ENCODE measurements at regions not wholly inside any gene's neighbourhood (a gene's known extent, or its start where the extent isn't known, plus 50 kb on each side); places are given as distances from the start of the nearest gene placed in this dataset.

GRCh38 chr2:60296219-60296955 is 257.1 kb downstream of the BCL11A start:
- H3K4me3 Mint-ChIP-seq: no peak overlapping the region
- intact Hi-C loops (cut with micrococcal nuclease): no loop called here
- no peak overlapping the region for H3K27ac Mint-ChIP-seq
- H3K4me1 Mint-ChIP-seq (ENCODE audit: low read depth): no peaks in the 10 kb centered on the region
- no peaks in the 10 kb centered on the region for H3K36me3 Mint-ChIP-seq
- H3K9me3 Mint-ChIP-seq: no peaks in the 10 kb centered on the region
- H3K27me3 Mint-ChIP-seq: peaks cover 2% of the 10 kb centered on the region
- ChIA-PET POLR2A (no interaction called here), CTCF (no interaction called here)
- DNase-seq: no peak

GRCh38 chr2:60295636-60295962 is 257.9 kb downstream of the BCL11A start:
- no peak overlapping the region for H3K4me3 Mint-ChIP-seq
- no peak for DNase-seq
- ChIA-PET POLR2A (no interaction called here), CTCF (no interaction called here)
- no peaks in the 10 kb centered on the region for H3K4me1 Mint-ChIP-seq (ENCODE audit: low read depth)
- H3K36me3 Mint-ChIP-seq: no peaks in the 10 kb centered on the region
- intact Hi-C loops (cut with micrococcal nuclease): no loop called here
- H3K9me3 Mint-ChIP-seq: no peaks in the 10 kb centered on the region
- H3K27ac Mint-ChIP-seq: no peak overlapping the region
- H3K27me3 Mint-ChIP-seq: peaks cover 2% of the 10 kb centered on the region

DNA sequence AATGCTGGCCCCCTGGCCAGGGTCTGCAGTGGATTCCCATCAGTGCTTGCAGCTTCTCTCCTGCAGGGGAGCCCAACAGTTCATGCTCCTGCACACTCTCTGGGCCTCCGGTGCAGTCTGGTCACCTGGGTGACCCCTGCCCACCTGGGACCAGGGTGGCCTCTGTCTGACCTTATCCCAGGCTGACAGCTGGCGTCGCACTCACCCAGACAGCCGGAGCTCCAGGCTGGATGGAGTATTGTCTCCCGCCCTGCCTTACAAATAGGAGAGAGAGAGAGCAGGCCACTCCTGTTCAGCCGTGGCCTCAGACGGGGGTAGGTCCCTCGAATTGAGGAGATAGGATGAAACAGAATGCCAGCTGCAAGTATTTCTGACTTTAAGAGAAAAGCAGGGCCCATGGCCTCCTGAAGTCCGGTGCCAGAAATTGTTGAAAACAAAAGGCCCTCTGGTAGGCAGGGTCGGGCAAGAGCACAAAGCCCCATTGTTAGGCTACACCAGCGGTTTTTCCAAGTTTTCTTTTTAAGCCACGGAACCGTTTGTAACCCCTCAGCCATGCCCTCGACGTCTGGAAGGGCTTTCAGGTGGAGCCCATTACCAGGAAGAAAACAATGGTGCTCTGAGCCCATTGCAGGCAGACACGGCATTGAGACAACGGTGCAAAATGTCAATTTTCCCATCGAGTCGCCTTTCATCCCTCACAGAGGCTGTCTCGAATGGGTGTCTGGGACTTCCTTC is 258.4 kb downstream of the BCL11A start:
- H3K4me1 Mint-ChIP-seq (ENCODE audit: low read depth): no peaks in the 10 kb centered on the region
- DNase-seq: no peak
- H3K27me3 Mint-ChIP-seq: peaks cover 2% of the 10 kb centered on the region
- H3K36me3 Mint-ChIP-seq: no peaks in the 10 kb centered on the region
- ChIA-PET POLR2A (no interaction called here), CTCF (no interaction called here)
- H3K27ac Mint-ChIP-seq: no peak overlapping the region
- intact Hi-C loops (cut with micrococcal nuclease): no loop called here
- no peaks in the 10 kb centered on the region for H3K9me3 Mint-ChIP-seq
- H3K4me3 Mint-ChIP-seq: no peak overlapping the region

- POLR2A ChIA-PET: no interaction called here
- peaks cover 2% of the 10 kb centered on the region for H3K27me3 Mint-ChIP-seq
- H3K9me3 Mint-ChIP-seq: no peaks in the 10 kb centered on the region
- CTCF ChIA-PET: no interaction called here
- intact Hi-C loops (cut with micrococcal nuclease): no loop called here
- no peak overlapping the region for H3K4me3 Mint-ChIP-seq
- H3K36me3 Mint-ChIP-seq: no peaks in the 10 kb centered on the region
- DNase-seq: no peak
- no peak overlapping the region for H3K27ac Mint-ChIP-seq
- H3K4me1 Mint-ChIP-seq (ENCODE audit: low read depth): no peaks in the 10 kb centered on the region
Measured at GRCh38 chr2:60292242-60292641, 261.2 kb downstream of the BCL11A start.

DNA sequence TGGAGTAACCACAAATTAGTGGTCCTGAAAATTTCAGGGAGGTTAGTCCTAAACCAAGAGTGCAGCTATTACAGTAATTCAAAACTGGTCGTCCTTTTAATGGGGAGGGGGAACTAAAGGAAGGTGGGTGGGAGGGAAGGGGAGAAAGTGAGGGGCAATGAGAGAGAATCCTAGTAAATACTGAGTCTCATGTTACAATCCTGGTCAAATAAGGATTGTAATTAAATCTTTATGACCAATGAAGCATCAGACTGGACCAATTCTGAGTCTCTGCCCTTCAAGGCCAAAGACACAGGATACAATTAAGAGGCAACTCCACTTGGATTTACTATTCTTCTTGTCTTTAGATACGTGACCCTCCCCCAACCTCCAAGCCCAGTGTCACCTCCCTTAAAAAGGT is 262.9 kb downstream of the BCL11A start:
- intact Hi-C loops (cut with micrococcal nuclease): no loop called here
- Mint-ChIP-seq H3K9me3 (no peaks in the 10 kb centered on the region), H3K4me3 (no peak overlapping the region), H3K27me3 (peaks cover 2% of the 10 kb centered on the region), H3K27ac (no peak overlapping the region), H3K4me1 (ENCODE audit: low read depth) (no peaks in the 10 kb centered on the region), H3K36me3 (no peaks in the 10 kb centered on the region)
- ChIA-PET CTCF (no interaction called here), POLR2A (no interaction called here)
- no peak for DNase-seq

GRCh38 chr2:60285626-60286316 is 267.7 kb downstream of the BCL11A start:
- ChIA-PET CTCF (no interaction called here), POLR2A (no interaction called here)
- Mint-ChIP-seq H3K4me1 (ENCODE audit: low read depth) (no peaks in the 10 kb centered on the region), H3K36me3 (no peaks in the 10 kb centered on the region), H3K9me3 (no peaks in the 10 kb centered on the region), H3K27ac (no peak overlapping the region), H3K27me3 (no peaks in the 10 kb centered on the region), H3K4me3 (no peak overlapping the region)
- DNase-seq: no peak
- intact Hi-C loops (cut with micrococcal nuclease): no loop called here

GRCh38 chr2:60283626-60284025 is 269.8 kb downstream of the BCL11A start:
- Mint-ChIP-seq H3K4me1 (ENCODE audit: low read depth) (no peaks in the 10 kb centered on the region), H3K27ac (no peak overlapping the region), H3K27me3 (no peaks in the 10 kb centered on the region), H3K36me3 (no peaks in the 10 kb centered on the region), H3K4me3 (no peak overlapping the region), H3K9me3 (no peaks in the 10 kb centered on the region)
- POLR2A ChIA-PET: no interaction called here
- CTCF ChIA-PET: no interaction called here
- no peak for DNase-seq
- intact Hi-C loops (cut with micrococcal nuclease): no loop called here

DNA sequence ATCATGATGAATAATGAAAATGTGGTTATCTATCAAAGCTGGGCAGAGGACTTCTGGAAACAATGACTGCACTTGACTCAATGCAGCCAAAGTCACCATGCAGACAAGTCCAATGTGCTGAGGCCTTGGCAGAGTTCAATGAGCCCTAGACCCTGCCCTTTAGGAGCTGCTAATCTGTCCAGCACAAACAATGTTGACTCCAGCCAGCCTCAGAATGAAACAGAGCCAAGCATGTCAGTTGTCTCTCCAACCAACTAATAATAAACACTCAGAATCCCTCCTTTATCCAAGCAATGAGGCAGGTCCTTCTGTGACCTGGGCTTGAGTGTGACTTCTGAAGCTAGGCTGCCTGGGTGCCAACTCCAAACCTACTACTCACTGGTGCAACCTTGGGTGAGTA is 270.6 kb downstream of the BCL11A start:
- no peak overlapping the region for H3K4me3 Mint-ChIP-seq
- POLR2A ChIA-PET: no interaction called here

GRCh38 chr2:60281730-60282129 is 271.7 kb downstream of the BCL11A start:
- Mint-ChIP-seq H3K4me3 (no peak overlapping the region), H3K36me3 (no peaks in the 10 kb centered on the region), H3K4me1 (ENCODE audit: low read depth) (no peaks in the 10 kb centered on the region), H3K9me3 (no peaks in the 10 kb centered on the region), H3K27me3 (peaks cover under 1% of the 10 kb centered on the region), H3K27ac (no peak overlapping the region)
- intact Hi-C loops (cut with micrococcal nuclease): no loop called here
- CTCF ChIA-PET: no interaction called here
- no peak for DNase-seq
- POLR2A ChIA-PET: no interaction called here

More for the DNA sequence above, 270.6 kb downstream of the BCL11A start:
- Mint-ChIP-seq H3K27me3 (no peaks in the 10 kb centered on the region), H3K9me3 (no peaks in the 10 kb centered on the region), H3K36me3 (no peaks in the 10 kb centered on the region), H3K4me1 (ENCODE audit: low read depth) (no peaks in the 10 kb centered on the region), H3K27ac (no peak overlapping the region)
- intact Hi-C loops (cut with micrococcal nuclease): no loop called here
- DNase-seq: no peak
- CTCF ChIA-PET: no interaction called here

DNA sequence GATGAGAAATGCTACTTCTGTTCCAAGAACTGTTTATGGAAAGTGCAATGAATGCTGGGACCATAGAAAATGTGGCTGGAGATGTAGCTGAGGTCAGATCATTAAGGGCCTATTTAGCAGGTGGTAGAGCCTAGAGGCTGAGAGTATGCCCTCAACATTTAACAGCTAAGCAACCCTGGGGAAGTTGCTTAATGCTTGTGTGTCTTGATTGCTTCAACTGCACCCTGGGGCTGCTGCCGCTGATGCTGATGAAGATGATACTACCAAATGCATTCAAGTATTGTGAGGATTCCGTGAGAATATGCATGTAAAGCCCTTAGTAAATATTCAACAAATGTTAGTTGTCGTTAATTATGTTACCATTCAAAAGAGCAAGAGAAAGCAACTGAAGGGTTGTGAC is 273.2 kb downstream of the BCL11A start:
- ChIA-PET CTCF (no interaction called here), POLR2A (no interaction called here)
- no peak overlapping the region for H3K27ac Mint-ChIP-seq
- no peaks in the 10 kb centered on the region for H3K4me1 Mint-ChIP-seq (ENCODE audit: low read depth)
- H3K36me3 Mint-ChIP-seq: no peaks in the 10 kb centered on the region
- intact Hi-C loops (cut with micrococcal nuclease): no loop called here
- H3K9me3 Mint-ChIP-seq: no peaks in the 10 kb centered on the region
- peaks cover 1% of the 10 kb centered on the region for H3K27me3 Mint-ChIP-seq
- no peak overlapping the region for H3K4me3 Mint-ChIP-seq
- no peak for DNase-seq

DNA sequence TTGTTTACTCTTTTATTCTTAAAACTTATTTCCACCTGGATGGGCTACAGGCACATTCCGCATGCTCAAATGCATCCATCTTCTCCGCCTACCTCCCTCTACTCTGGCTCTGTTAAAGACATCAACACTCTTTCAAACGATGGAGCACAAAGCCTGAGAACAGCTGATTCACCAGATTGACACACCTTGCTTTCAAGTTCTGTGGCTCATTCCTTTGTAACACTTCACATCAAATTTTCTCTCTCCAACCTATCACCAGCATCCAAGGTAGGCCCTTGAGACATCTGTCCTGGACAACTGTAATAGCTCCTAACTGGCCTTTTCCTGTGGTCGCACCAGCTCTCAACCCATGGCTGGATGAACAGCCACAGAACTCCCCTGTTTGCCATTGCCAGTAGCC is 274.5 kb downstream of the BCL11A start:
- no peaks in the 10 kb centered on the region for H3K4me1 Mint-ChIP-seq (ENCODE audit: low read depth)
- no peak for DNase-seq
- H3K36me3 Mint-ChIP-seq: no peaks in the 10 kb centered on the region
- no peak overlapping the region for H3K27ac Mint-ChIP-seq
- POLR2A ChIA-PET: no interaction called here
- CTCF ChIA-PET: no interaction called here
- H3K27me3 Mint-ChIP-seq: peaks cover 1% of the 10 kb centered on the region
- no peak overlapping the region for H3K4me3 Mint-ChIP-seq
- intact Hi-C loops (cut with micrococcal nuclease): no loop called here
- peaks cover 3% of the 10 kb centered on the region for H3K9me3 Mint-ChIP-seq

GRCh38 chr2:60275958-60276357 is 277.5 kb downstream of the BCL11A start:
- H3K9me3 Mint-ChIP-seq: peaks cover 3% of the 10 kb centered on the region
- H3K27ac Mint-ChIP-seq: no peak overlapping the region
- no peaks in the 10 kb centered on the region for H3K36me3 Mint-ChIP-seq
- ChIA-PET CTCF (no interaction called here), POLR2A (no interaction called here)
- intact Hi-C loops (cut with micrococcal nuclease): no loop called here
- DNase-seq: no peak
- H3K27me3 Mint-ChIP-seq: peaks cover 1% of the 10 kb centered on the region
- no peaks in the 10 kb centered on the region for H3K4me1 Mint-ChIP-seq (ENCODE audit: low read depth)
- no peak overlapping the region for H3K4me3 Mint-ChIP-seq

- intact Hi-C loops (cut with micrococcal nuclease): no loop called here
- H3K27ac Mint-ChIP-seq: no peak overlapping the region
- DNase-seq: no peak
- H3K27me3 Mint-ChIP-seq: peaks cover 1% of the 10 kb centered on the region
- H3K4me1 Mint-ChIP-seq (ENCODE audit: low read depth): no peaks in the 10 kb centered on the region
- peaks cover 3% of the 10 kb centered on the region for H3K9me3 Mint-ChIP-seq
- no peaks in the 10 kb centered on the region for H3K36me3 Mint-ChIP-seq
- ChIA-PET CTCF (no interaction called here), POLR2A (no interaction called here)
- H3K4me3 Mint-ChIP-seq: no peak overlapping the region
Measured at GRCh38 chr2:60273836-60274235, 279.6 kb downstream of the BCL11A start.
